Smooth muscle cell (in vitro differentiated cells): ENCODE measurements at regions not wholly inside any gene's neighbourhood (a gene's known extent, or its start where the extent isn't known, plus 50 kb on each side); places are given as distances from the start of the nearest gene placed in this dataset.

Experiments
- DNase-seq: peaks from one replicate; lab custom pipeline; 2025; ENCODE audit not compliant: unreplicated experiment; lab: John Stamatoyannopoulos, UW
- H2AFZ ChIP-seq: fragments of 200-600 bp; sonication (generic); 2 replicates; pipeline ENCODE4 v1.6.0; 2016; ENCODE audit warnings: antibody characterized with exemption, low read depth, mild to moderate bottlenecking
- H3F3A ChIP-seq: fragments of 200-600 bp; sonication (generic); 2 replicates; pipeline ENCODE4 v1.6.0; 2017; ENCODE audit warnings: antibody characterized with exemption, low read depth
- H3K27ac ChIP-seq: fragments of 200-600 bp; sonication (generic); 2 replicates; pipeline ENCODE4 v1.5.1; 2016; ENCODE audit warnings: low read depth, mild to moderate bottlenecking
- H3K27me3 ChIP-seq: fragments of 200-600 bp; sonication (generic); 2 replicates; pipeline ENCODE4 v1.6.1; 2016; ENCODE audit warnings: low read depth, mild to moderate bottlenecking
- H3K36me3 ChIP-seq: fragments of 200-600 bp; sonication (generic); 2 replicates; pipeline ENCODE4 v1.5.1; 2016; ENCODE audit warnings: low read depth
- H3K4me1 ChIP-seq: fragments of 200-600 bp; sonication (generic); 2 replicates; pipeline ENCODE4 v1.5.1; 2016; ENCODE audit warnings: low read depth
- H3K4me2 ChIP-seq: fragments of 200-600 bp; sonication (generic); 2 replicates; pipeline ENCODE4 v1.6.0; 2016; ENCODE audit warnings: mild to moderate bottlenecking
- H3K4me3 ChIP-seq: fragments of 200-600 bp; sonication (generic); 2 replicates; pipeline ENCODE4 v1.5.1; 2016; ENCODE audit warnings: mild to moderate bottlenecking
- H3K79me2 ChIP-seq: fragments of 200-600 bp; sonication (generic); 2 replicates; pipeline ENCODE4 v1.6.0; 2016; ENCODE audit warnings: low read depth, mild to moderate bottlenecking
- H3K9ac ChIP-seq: fragments of 200-600 bp; sonication (generic); 2 replicates; pipeline ENCODE4 v1.6.0; 2016; ENCODE audit warnings: low read depth
- H3K9me3 ChIP-seq: fragments of 200-600 bp; sonication (generic); replicated peaks from 2 replicates; pipeline ENCODE4 v1.5.1; 2016; ENCODE audit warnings: low read depth
- H4K20me1 ChIP-seq: fragments of 200-600 bp; sonication (generic); 2 replicates; pipeline ENCODE4 v1.6.0; 2016; ENCODE audit warnings: low read depth
- CTCF ChIP-seq: fragments of 200-600 bp; sonication (generic); IDR thresholded peaks from 2 replicates; pipeline ENCODE4 v1.5.1; 2017; ENCODE audit warnings: borderline replicate concordance, mild to moderate bottlenecking, antibody characterized with exemption; ENCODE audit not compliant: insufficient read depth, poor library complexity, severe bottlenecking
- WGBS: methylation state at CpG from one replicate; pipeline ENCODE4 v1.1.7; 2016; ENCODE audit warnings: low lambda C conversion rate; 5-methylcytosine and 5-hydroxymethylcytosine counted together

- Histone ChIP-seq H4K20me1 (no peaks in the 10 kb centered on the region), H3K27me3 (no peaks in the 10 kb centered on the region), H3K4me2 (peak overlapping the region; percentile 45), H3K9ac (no peak overlapping the region), H3K4me1 (peaks cover 32% of the 10 kb centered on the region), H3K9me3 (no peaks in the 10 kb centered on the region), H3F3A (no peaks in the 10 kb centered on the region), H3K79me2 (no peaks in the 10 kb centered on the region), H3K27ac (no peak overlapping the region), H2AFZ (no peak overlapping the region), H3K36me3 (no peaks in the 10 kb centered on the region), H3K4me3 (no peak overlapping the region)
- no peak for TF ChIP-seq CTCF
- no peak for DNase-seq
- WGBS = 68% methylated on average over 11 of the region's 11 CpGs
Measured at GRCh38 chr9:16039218-16039987, 486.6 kb downstream of the CCDC171 start.

DNA sequence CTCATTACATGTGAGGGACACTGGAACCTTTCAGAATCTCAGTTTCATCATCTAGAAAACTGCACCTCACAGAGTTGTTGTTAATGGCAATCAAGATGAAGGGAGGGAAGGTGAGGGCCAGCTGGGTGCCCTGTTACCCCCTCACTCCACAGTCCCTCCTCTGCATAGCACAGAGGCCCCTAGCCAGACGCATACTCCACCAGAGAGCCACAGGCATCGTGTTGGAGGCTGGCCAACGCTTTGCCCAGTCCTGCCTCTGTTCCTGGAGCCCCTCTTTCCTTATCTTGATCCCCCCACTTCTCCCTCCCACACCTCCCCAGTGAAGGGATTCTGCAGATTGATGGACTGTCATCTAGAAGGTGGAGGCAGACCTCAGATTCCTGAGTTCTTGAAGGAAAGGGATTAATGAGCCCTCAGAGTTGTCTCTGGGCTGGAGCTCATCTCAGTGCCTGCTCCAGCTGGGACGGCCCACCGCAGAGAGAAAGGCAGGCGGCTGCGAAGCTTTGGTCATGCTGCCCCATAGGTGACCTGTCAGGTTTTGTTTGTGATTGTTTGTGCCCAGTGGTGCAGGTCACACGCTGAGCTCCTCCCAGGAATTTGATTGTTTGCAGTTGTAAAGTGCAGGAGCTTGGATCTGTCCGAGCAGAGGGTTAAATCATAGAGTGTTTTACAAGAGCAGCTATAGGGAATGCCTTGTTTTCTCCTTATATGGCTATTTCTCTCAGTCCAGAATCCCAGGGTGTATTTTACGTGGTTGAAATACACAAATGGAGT, 487.3 kb downstream of the CCDC171 start:
- H3K4me3 ChIP-seq = no peak overlapping the region
- TF ChIP-seq CTCF = no peak
- H3K36me3 ChIP-seq = no peaks in the 10 kb centered on the region
- H3K9me3 ChIP-seq = no peaks in the 10 kb centered on the region
- H3K27me3 ChIP-seq = no peaks in the 10 kb centered on the region
- no peaks in the 10 kb centered on the region for H3K79me2 ChIP-seq
- H3F3A ChIP-seq = no peaks in the 10 kb centered on the region
- H4K20me1 ChIP-seq = no peaks in the 10 kb centered on the region
- peak overlapping the region; percentile 30 for H2AFZ ChIP-seq
- H3K27ac ChIP-seq = peak overlapping the region; percentile 5
- H3K9ac ChIP-seq = no peak overlapping the region
- WGBS = 26% methylated on average over 10 of the region's 10 CpGs
- H3K4me1 ChIP-seq = peaks cover 36% of the 10 kb centered on the region
- no peak for DNase-seq
- H3K4me2 ChIP-seq = peak overlapping the region; percentile 45

GRCh38 chr9:16043756-16044578, 491.1 kb downstream of the CCDC171 start:
- H3K4me3 ChIP-seq = no peak overlapping the region
- WGBS = 55% methylated on average over 5 of the region's 5 CpGs
- peak overlapping the region; percentile 25 for H3K4me2 ChIP-seq
- peak overlapping the region; percentile 87 for H2AFZ ChIP-seq
- H3K27ac ChIP-seq = peak overlapping the region; percentile 91
- H3F3A ChIP-seq = no peaks in the 10 kb centered on the region
- TF ChIP-seq CTCF = no peak
- no peaks in the 10 kb centered on the region for H3K36me3 ChIP-seq
- peak overlapping the region; percentile 2 for H3K9ac ChIP-seq
- DNase-seq = no peak
- no peaks in the 10 kb centered on the region for H3K9me3 ChIP-seq
- H4K20me1 ChIP-seq = no peaks in the 10 kb centered on the region
- H3K4me1 ChIP-seq = peaks cover 35% of the 10 kb centered on the region
- H3K27me3 ChIP-seq = no peaks in the 10 kb centered on the region
- no peaks in the 10 kb centered on the region for H3K79me2 ChIP-seq
